Colonic mucosa (tissue), 4 donors: ENCODE measurements at regions not wholly inside any gene's neighbourhood (a gene's known extent, or its start where the extent isn't known, plus 50 kb on each side); places are given as distances from the start of the nearest gene placed in this dataset.

Source experiments
- DNase-seq: peaks from one replicate; pipeline ENCODE4 v3.0.0-alpha.2; 2020
- H3K27ac ChIP-seq: fragments of 200-600 bp; one replicate; pipeline ENCODE4 v1.8.0; 2021
- H3K27me3 ChIP-seq: fragments of 200-600 bp; one replicate; pipeline ENCODE4 v1.8.0; 2021
- H3K36me3 ChIP-seq: fragments of 200-600 bp; one replicate; pipeline ENCODE4 v1.8.0; 2021
- H3K4me1 ChIP-seq: fragments of 200-600 bp; one replicate; pipeline ENCODE4 v1.8.0; 2021; ENCODE audit warnings: mild to moderate bottlenecking
- H3K4me3 ChIP-seq: fragments of 200-600 bp; one replicate; pipeline ENCODE4 v1.8.0; 2021
- H3K9ac ChIP-seq, 2 donors: one replicate each; pipeline ENCODE4 v1.7.0; 2013; ENCODE audit warnings: control low read depth in 2 of 2, low read depth in 2 of 2, low read length in 2 of 2
- H3K9me3 ChIP-seq: fragments of 200-600 bp; one replicate; pipeline ENCODE4 v1.8.0; 2021
- CTCF ChIP-seq: fragments of 200-600 bp; IDR thresholded peaks from one replicate; pipeline ENCODE4 v1.8.0; 2022; ENCODE audit warnings: antibody characterized with exemption, mild to moderate bottlenecking
- intact Hi-C: fragments of 100-400 bp; cut with DNase I; formaldehyde crosslinking; loops from one replicate; pipeline ENCODE4 v1.14.1; 2022
- donor health status: healthy.
- donor health status: DM: no; HTN: no; CAD: no.
- donor health status: DM: no; HTN: no; CAD: no.

- no peaks in the 10 kb centered on the region for H3K27me3 ChIP-seq
- no peak overlapping the region for H3K9ac ChIP-seq
- H3K27ac ChIP-seq, result no peak overlapping the region
- intact Hi-C loops, result no loop called here
- no peaks in the 10 kb centered on the region for H3K36me3 ChIP-seq
- no peaks in the 10 kb centered on the region for H3K4me1 ChIP-seq
- H3K4me3 ChIP-seq, result no peak overlapping the region
- H3K9me3 ChIP-seq, result no peaks in the 10 kb centered on the region
- no peak for TF ChIP-seq CTCF
- DNase-seq, result no peak
Observed at GRCh38 chrX:14412686-14413085, 116.7 kb upstream of the GLRA2 start.

- TF ChIP-seq CTCF, result no peak
- H3K27me3 ChIP-seq, result no peaks in the 10 kb centered on the region
- no peaks in the 10 kb centered on the region for H3K36me3 ChIP-seq
- no peak for DNase-seq
- no peak overlapping the region for H3K4me3 ChIP-seq
- H3K27ac ChIP-seq, result no peak overlapping the region
- H3K9ac ChIP-seq, result no peak overlapping the region
- H3K4me1 ChIP-seq, result no peaks in the 10 kb centered on the region
- intact Hi-C loops, result no loop called here
- no peaks in the 10 kb centered on the region for H3K9me3 ChIP-seq
Observed at GRCh38 chrX:14411326-14411725, 118.0 kb upstream of the GLRA2 start.

GRCh38 chrX:14409341-14409740 lies 120.0 kb upstream of the GLRA2 start:
- TF ChIP-seq CTCF, result no peak
- H3K9ac ChIP-seq, result no peak overlapping the region
- H3K9me3 ChIP-seq, result no peaks in the 10 kb centered on the region
- H3K4me3 ChIP-seq, result no peak overlapping the region
- no peaks in the 10 kb centered on the region for H3K4me1 ChIP-seq
- no peaks in the 10 kb centered on the region for H3K27me3 ChIP-seq
- intact Hi-C loops, result no loop called here
- peak; percentile 48 for DNase-seq
- H3K36me3 ChIP-seq, result no peaks in the 10 kb centered on the region
- H3K27ac ChIP-seq, result no peak overlapping the region

GRCh38 chrX:14406225-14406624 lies 123.1 kb upstream of the GLRA2 start:
- peak overlapping the region; percentile 27 for H3K27ac ChIP-seq
- intact Hi-C loops, result no loop called here
- no peaks in the 10 kb centered on the region for H3K36me3 ChIP-seq
- no peaks in the 10 kb centered on the region for H3K4me1 ChIP-seq
- H3K9ac ChIP-seq, result no peak overlapping the region
- no peak for DNase-seq
- TF ChIP-seq CTCF, result no peak
- H3K9me3 ChIP-seq, result no peaks in the 10 kb centered on the region
- no peak overlapping the region for H3K4me3 ChIP-seq
- H3K27me3 ChIP-seq, result no peaks in the 10 kb centered on the region

GRCh38 chrX:14398725-14399124 lies 130.6 kb upstream of the GLRA2 start:
- no peak overlapping the region for H3K9ac ChIP-seq
- no peaks in the 10 kb centered on the region for H3K4me1 ChIP-seq
- TF ChIP-seq CTCF, result no peak
- H3K4me3 ChIP-seq, result no peak overlapping the region
- H3K36me3 ChIP-seq, result no peaks in the 10 kb centered on the region
- H3K27me3 ChIP-seq, result no peaks in the 10 kb centered on the region
- peak; percentile 24 for DNase-seq
- no peaks in the 10 kb centered on the region for H3K9me3 ChIP-seq
- H3K27ac ChIP-seq, result no peak overlapping the region
- intact Hi-C loops, result no loop called here

- Histone ChIP-seq H3K9me3 (no peaks in the 10 kb centered on the region), H3K4me1 (no peaks in the 10 kb centered on the region), H3K4me3 (no peak overlapping the region), H3K27ac (no peak overlapping the region), H3K36me3 (no peaks in the 10 kb centered on the region), H3K27me3 (no peaks in the 10 kb centered on the region), H3K9ac (no peak overlapping the region)
- no peak for DNase-seq
- no peak for TF ChIP-seq CTCF
- intact Hi-C loops, result no loop called here
Observed at GRCh38 chrX:14389682-14390081, 139.7 kb upstream of the GLRA2 start.
